NB4 (cell line): ENCODE measurements at regions not wholly inside any gene's neighbourhood (a gene's known extent, or its start where the extent isn't known, plus 50 kb on each side); places are given as distances from the start of the nearest gene placed in this dataset.
"Not testable (repeated sequence)": the region's sequence is repeated elsewhere in the genome, so short reads cannot be mapped to it uniquely, and the experiment has no call there.

ENCODE experiments used
- CTCF ChIP-seq: IDR thresholded peaks from one replicate; pipeline ENCODE4 v1.5.1; 2012; ENCODE audit warnings: low read depth, low read length
- MYC ChIP-seq: IDR thresholded peaks from 2 replicates; pipeline ENCODE4 v1.6.1; 2011; ENCODE audit warnings: low read depth, low read length
- POLR2A ChIP-seq: IDR thresholded peaks from 2 replicates; pipeline ENCODE4 v1.6.1; 2011; ENCODE audit warnings: mild to moderate bottlenecking; ENCODE audit not compliant: insufficient read length; ENCODE audit errors: extremely low read depth

- TF ChIP-seq CTCF, POLR2A, MYC: not testable (repeated sequence)
Measured at GRCh38 chr9:82437183-82437582, 448.6 kb downstream of the SPATA31D1 start.
